Activated CD8-positive, alpha-beta memory T cell treated with anti-CD3 and anti-CD28 coated beads, Interleukin-2, amount 50 U/mL, for 24 hours (primary cell): ENCODE measurements at regions not wholly inside any gene's neighbourhood (a gene's known extent, or its start where the extent isn't known, plus 50 kb on each side); places are given as distances from the start of the nearest gene placed in this dataset.
A peak's percentile ranks its signal among the peaks of the same experiment; 100 is the strongest.

Experiments
- DNase-seq: peaks from one replicate; pipeline ENCODE4 v3.0.0-alpha.2; 2020; ENCODE audit errors: extremely low read depth

DNA sequence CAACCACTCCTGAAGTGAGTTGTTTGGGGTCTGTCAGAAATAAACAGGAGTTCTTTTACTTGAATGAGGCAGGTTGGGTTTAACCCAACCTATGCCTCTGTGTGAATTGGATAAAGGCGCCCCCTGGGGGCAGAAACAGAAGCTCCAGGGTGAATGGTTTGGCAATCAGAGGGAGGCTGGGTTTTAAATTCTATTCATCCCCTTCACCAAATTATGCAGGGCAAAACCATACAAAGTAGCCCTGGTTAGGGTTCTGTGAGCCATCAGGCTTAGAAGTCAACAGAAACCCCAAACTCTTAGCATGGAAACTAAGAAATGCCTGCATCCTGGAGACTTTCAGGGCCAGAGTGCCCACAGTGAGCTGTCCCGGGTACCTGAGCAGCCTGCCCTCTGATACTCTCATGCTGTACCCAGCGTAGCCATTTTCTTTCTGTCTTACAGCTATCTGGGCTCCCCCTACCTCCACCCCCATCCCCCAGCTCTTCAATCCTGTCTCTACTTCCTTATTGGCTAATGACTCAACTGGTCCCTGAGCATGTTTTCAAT is 241.5 kb downstream of the ICOS start:
- peak; percentile 43 for DNase-seq

DNA sequence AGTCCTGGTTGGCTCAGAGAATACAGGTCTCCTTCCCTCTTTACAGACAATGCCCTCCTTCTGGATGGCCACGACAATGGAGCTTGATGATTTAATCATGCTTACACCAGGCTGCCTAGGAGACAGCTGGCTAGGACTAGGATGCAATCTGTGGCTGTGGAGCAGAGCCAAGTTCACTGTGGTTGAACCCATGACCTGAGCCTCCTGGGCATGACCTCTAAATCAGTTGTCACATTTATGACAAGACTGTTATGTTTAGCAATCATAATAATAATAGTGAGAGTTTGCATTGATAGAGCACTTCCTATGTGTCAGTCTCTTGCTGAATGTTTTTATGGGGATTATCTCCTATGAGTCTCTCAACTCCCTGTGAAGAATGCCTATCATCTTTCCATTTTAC is 244.1 kb downstream of the ICOS start:
- DNase-seq = no peak

DNA sequence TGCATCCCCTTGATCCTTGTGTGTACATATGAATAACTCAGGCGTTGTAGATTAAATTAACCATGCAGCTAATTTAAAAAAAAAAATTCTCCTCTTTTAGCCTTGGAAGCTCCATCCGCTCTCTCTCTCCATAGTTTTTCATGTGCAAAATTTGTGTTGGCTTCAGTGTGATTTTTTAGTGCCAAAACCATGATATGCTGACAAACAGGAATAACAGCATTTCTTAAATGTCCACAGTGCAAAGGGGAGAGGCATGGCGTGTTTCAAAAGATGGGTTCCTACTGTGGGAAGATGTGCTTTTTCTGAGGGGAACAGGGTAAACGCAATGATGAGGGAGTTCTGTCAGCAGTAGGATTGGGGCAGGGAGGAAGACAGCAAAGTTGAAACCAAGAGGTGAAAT is 247.0 kb downstream of the ICOS start:
- no peak for DNase-seq

DNA sequence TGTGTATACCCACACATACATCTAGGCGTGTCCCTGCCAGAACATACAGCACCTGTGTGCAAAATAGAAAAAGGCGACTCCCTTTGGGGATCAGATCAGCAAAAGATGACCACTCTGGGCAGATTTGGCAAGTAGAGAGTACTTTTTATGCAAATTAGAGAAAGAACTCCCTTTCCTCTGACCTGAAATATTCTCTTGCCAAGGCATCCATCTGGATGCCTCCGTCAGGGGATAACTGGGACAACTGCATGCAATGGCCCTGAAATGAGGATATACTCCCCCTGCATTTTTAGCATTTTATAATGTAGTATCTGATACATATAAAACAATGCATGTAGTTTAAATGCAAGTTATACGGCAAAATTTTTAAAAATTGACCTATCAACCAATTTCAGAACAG is 247.7 kb downstream of the ICOS start:
- no peak for DNase-seq

DNA sequence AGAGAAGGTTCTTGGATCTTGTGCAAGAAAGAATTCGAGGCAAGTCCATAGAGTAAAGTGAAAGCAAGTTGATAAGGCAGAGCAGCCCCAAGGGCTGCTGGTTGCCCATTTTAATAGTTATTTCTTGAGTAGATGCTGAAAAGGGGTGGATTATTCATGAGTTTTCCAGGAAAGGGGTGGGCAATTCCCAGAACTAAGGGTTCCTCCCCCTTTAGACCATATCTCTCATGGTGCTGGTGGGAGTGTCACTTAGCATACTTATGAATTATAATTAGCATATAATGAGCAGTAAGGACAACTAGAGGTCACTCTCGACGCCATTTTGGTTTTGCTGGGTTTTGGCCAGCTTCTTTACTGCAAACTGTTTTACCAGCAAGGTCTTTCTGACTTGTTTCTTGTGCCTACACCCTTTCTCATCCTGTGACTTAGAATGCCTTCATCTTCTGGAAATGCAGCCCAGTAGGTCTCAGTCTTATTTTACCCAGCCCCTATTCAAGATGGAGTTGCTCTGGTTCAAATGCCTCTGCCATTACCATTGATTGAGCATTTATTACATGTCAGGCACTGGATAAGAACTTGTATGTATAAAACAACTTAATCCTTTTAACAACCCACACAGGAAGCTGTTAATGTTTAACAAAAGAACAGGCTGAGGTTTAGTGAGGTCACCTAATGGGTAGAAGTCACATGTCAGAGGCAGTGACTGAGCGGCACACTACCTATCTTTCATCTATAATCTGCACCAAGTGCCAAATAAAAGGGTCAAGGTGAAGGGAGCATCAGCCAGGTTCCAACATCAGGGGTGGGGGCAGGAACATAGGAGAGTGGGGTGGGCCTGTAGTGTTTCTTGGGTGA is 250.9 kb downstream of the ICOS start:
- DNase-seq = no peak

DNA sequence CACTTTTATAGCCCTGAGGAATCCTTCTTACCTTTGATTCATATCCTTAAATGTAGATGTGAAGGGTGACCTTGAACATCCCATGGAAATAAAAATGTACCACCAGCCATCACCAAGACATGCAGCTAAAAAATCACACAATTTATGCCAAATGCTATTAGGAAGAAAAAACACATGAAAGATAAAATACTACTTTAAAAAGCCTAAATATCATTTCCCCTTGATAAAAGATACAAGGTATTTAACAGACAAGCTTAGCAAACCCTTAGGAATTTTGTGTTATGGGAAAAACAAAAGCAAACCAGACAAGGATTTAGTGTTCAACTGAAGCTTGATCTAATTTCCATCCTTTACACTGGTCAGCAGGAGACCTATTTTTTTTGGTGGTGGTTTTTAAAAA is 255.0 kb downstream of the ICOS start:
- no peak for DNase-seq

DNA sequence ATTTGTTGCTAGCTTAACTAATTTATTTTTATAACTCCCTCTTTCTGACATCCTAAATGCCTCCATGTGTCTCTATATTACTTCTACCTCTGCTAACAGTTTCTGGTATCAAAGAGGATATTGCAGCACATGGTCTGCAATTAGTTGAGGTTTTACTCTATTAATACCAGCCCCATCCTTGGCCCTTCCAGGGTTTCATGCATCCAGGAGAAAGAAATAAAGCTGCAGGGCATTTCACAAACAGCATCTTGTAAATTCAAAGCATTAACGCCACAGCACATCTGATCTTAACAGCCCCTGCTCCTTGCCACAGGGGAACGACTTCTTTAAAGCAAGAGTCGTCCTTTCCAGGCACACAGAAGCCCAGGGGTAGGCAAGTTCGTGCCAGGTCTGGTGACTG is 258.9 kb downstream of the ICOS start:
- no peak for DNase-seq

DNA sequence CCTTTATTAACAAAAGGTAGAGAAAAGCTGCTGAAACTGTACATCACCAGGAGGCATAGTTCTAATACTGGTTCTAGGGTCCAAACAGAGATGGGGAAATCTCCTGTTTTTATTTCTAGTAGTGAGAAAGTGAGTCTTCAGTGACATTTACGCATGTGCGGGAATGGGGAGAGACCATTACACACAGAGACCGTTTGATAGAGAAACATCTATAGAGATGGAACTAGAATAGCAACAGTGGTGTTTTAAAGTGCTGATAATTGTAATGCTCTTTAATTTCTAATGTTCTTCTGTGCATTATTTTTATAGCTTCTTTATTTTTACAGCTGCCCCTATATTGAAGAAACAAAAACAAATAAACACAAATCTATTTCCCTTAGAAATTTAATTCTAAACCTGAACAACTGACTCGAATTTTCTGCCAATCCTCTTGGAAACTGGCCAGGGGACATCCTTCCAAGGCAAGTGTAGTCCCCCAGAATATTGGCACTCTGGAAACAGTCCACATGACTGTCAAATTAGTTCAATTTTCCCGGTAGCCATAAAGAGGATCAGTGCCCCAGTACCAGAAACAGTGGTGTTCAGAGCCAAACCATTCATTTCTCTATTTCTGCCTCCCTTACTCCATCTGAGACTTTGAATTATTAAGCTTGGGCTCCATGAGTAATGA is 260.9 kb downstream of the ICOS start:
- DNase-seq = no peak

DNA sequence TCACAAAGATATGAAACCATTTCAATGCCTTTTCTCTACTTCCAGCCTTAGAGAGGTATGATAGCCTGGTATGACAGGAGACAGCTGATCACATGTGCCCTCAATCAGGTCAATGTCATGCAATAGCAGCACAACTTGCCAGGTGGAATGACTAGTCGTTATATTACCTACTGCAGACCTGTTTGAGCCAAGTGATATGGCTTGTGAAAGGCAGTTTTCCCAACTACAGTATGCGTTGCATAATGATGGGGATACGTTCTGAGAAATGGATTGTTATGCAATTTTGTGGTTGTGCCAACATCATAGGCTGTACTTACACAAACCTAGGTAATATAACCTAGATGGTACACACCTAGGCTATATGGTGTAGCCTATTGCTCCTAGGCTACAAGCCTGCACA is 262.8 kb downstream of the ICOS start:
- DNase-seq = no peak

DNA sequence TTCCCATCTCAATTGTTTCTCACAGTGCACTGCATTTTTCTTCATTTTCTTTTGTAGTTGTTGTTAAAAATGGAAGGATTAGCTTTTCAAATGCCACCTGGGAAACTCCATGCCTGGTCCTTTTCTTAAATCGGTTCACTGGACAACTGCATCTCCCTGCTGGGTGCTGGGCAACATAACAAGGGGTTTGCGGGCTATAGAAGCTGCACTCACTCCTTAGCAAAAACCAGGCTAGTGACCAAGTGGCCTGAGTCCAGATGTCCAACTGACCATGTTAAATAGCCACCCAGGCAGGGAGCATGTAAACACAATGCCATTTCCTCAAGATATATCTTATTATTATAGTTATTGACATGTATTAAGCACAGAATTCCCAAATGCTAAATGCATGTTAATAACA is 264.9 kb downstream of the ICOS start:
- no peak for DNase-seq

DNA sequence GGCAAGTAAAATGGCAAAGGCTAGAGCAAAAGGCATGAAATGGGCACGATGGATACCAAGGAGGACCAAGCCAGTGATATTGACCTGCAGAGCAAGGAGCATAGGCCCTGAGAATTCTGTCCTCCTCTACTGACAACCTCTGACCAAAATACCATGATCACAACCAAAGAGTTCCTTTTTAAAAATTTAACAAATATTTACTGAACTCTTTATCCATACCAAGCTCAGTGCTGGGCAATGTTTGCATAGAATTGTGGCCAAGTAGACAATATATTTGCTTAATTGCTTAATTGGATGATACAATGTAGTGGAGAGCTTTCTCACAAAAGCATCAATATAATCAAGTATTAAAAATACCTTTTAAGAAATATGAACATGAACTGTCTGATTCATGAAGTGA is 265.7 kb downstream of the ICOS start:
- DNase-seq = no peak

DNA sequence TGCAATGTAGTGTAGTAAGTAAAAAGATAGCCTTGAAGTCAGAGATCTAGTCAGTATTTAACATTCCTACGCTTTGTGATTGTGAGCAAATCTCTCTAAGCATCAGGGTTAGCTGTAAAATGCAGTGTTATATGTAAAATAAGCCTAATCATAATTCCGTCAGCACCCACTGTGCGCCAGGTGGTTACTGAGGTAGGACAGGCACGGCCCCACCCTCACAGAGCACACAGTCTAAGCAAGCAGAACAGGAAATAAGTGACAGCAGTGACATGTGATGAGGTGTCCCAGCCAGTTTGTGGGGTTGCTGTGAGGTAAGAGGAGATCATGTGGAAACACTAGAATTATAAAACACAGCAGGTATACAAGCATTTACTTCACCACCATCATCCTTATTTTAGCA is 267.1 kb downstream of the ICOS start:
- no peak for DNase-seq

DNA sequence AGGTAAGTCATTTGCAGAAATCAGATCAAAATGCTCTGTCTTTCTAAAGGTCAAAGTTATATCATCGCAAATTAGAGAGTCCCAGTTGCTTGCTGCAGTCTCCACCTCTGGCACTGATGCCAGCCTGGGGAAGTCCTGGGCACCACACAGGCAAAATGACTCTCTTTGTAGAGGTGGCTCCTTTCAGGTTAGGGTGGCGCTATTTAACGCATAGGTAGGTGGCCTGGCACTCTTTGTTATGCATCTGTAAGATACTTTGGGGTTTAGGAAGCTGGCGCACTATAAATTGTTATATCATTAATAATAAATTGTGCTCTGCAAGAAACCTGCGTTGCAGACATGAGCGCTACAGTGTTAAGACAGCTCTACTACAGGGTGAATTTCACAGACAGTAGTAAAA is 268.5 kb downstream of the ICOS start:
- no peak for DNase-seq

DNA sequence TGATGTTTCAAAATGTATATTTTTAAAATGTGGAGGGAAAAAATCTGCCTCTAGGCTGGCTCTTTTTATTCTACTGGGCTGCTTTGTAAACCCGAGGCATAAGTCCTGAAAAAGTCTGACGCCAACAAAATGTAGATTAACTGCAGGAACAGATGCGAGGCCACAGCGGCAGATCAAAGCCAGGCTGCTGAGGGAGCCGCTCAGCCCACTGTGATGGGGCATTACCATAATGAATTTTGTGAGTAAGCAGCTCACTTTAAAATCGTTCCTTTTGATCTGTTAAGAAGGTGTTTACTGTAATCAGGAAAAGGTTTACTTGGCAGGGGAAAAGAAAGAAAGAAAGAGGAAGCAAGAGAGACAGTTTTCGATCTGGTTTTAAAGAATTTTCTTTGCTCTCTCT is 269.0 kb downstream of the ICOS start:
- DNase-seq = no peak

DNA sequence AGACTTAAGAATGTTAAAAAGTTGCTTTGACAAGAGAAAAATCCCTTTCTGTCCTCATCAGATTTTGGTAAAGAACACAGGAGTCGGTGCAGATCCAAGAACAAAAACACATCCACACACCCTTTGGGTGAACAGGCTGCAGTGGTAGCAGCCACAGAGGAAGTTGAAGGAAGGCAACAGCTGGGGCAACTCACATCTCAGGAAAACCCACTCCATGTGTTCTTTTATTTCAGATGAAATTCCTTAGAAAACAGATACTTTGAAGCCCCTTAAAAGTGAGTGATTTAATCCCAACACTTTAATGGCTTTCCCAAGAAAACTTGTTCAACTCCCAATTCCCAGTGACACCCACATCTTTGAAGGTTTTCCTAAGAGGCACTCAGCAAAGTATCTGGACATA is 271.3 kb downstream of the ICOS start:
- DNase-seq = no peak

DNA sequence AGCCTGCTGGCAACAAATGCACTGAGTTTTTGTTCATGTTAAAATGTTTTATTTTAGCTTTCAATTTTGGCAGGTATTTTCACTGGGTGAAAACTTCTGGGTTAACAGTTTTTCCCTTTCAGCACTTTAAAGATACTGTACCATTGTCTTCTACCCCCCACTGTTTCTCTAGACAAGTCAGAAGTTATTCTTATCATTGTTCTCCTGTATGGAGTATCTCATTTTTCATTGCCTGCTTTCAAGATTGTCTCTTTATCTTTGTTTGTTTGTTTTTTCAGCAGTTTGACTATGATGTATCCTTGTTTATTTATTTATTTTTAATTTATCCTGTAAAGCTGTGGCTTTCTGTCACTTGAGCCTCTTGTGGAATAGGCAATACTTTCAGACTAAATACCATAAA is 277.0 kb downstream of the ICOS start:
- DNase-seq = no peak

DNA sequence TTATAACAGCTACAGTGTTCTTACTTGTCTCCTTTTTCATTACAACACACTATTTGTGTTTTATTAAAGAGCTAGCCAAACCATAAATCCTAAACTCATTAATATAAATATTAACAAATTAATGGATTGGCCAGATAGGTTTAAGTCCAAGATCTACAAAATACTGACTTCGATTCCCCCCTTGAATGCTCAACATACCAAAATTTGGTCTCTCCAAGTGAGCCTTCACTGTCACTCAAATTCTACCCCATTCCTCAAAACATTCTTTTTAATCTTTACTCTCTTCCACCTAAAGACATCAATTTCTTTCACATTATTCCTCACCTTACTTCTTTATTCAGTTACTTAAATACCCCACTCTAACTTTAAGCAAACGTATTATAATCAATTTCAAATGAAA is 281.5 kb downstream of the ICOS start:
- DNase-seq = no peak

DNA sequence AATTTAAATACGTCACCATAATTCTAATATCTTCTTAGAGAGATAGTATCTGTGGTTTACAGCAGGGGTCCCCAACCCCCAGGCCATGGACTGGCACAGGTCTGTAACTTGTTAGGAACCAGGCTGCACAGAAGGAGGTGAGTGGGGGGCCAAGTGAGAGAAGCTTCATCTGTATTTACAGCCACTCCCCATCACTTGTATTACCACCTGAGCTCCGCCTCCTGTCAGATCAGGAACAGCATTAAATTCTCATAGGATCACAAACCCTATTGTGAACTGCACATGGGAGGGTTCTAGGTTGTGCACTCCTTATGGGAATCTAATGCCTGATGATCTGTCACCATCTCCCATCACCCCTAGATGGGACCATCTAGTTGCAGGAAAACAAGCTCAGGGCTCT is 282.6 kb downstream of the ICOS start:
- DNase-seq = no peak

DNA sequence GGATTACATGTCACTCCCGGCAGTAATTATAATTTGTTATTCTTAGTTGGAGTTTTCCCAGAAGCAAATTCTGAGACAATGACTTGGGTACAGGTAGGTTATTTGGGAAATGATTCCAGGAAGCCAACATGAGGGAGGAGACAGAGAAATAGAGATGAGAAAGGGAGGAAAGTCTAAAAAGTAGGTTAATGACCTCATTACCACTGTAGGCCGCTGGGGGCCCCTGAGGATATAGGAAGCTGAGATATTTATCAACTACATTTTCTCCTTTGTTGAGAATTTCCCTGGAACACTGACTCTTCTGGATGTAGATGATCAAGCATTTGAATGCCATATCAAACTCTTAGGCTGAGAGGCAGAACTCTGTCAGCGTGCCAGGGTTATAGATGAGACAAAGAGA is 284.3 kb downstream of the ICOS start:
- no peak for DNase-seq

DNA sequence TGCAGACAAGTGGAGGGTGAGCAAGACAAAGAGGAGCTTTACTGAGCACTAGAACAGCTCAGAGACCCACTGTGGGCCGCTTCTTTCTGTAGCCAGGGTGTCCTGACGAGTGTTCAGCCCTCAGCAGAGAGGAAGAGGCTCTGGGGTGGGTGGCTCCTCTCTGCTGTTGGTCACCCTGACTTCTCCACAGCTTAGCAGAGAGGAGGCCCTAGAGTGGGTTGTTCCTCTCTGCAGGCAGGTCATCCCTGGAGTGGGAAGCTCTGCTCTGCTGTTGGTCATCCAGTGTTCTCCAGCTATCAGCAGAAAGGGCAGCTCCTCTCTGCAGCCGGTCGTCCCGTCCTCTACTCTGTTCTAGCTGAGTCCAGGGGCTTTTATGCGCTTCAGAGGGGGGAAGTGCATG is 286.5 kb downstream of the ICOS start:
- DNase-seq = no peak

DNA sequence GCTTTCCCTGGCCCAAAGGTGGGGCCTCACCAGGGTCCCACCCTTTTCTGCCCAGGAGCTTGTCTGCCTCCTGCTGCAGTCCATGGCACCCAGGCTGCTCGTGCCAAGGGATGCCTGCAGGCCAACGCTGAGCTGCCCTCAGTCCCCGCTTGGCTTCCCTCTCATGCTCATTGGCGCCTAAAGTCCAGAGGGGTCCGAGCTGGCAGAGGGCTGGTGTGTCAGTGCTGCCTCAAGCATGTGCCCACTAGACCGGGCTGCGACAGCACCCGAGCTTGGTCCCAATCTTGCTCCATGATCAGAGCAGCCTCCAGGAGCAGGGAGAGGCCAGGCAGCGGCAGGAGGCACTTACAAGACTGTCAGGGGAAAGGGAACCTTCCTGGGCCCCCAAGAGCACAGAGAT is 287.0 kb downstream of the ICOS start:
- DNase-seq = no peak

DNA sequence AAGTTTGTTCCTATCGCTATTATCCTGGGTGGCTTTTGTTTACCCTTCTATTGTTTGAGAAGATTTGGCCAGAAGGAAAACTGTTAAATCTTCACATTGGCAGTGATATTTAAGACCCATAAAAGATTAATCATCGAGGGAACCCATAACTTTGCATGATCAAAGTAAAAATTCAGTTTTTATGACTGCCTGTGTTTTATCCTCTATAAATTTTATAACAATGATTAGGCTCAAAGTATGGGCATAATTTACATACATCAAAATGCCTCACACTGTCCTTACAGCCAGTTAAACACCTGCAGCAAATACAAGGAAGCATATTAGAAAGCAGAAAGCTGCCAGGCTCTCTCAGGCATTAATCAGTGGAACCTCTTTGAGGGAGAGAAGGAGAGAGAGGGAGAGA is 289.1 kb downstream of the ICOS start:
- DNase-seq = no peak

DNA sequence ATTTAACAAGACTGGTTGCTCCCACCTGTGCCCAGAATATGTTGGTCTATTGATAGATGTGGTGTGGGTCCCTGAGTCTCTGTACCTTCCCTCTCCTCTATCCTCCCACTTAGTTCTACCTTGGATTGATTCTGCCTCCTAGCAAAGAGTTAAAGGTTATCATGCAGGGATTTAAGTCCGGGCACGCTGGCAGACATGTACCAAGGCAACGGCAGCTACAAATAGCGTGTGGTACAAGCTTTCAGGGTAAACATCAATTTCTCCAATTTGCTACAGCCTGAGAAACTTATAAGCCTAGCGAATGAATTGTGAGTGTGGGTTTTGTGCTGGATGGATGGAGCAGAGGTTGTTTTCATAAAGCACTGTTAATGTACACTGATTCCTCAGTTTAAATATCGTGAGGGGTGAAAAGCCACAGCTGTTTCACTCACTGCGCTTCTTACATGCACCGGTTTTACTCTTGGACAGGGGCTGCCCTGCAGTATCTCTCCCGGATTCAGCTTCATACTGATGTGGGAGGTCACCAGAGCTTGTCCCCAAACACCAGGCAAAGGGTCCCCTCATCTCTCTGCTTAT is 289.8 kb downstream of the ICOS start:
- no peak for DNase-seq
